Inflammatory macrophage treated with lipopolysaccharide for 4 hours (primary cell): ENCODE measurements at regions not wholly inside any gene's neighbourhood (a gene's known extent, or its start where the extent isn't known, plus 50 kb on each side); places are given as distances from the start of the nearest gene placed in this dataset.
"Not testable (repeated sequence)": the region's sequence is repeated elsewhere in the genome, so short reads cannot be mapped to it uniquely, and the experiment has no call there.

Experiments used
- DNase-seq: peaks from one replicate; pipeline ENCODE4 v3.0.0-alpha.2; 2020

GRCh38 chr20:30594112-30594511 is 663.4 kb upstream of the DEFB115 start:
- no peak for DNase-seq

- DNase-seq = no peak
Observed at GRCh38 chr20:30595698-30596097, 661.8 kb upstream of the DEFB115 start.

- DNase-seq = not testable (repeated sequence)
Observed at GRCh38 chr20:30597429-30597828, 660.0 kb upstream of the DEFB115 start.

GRCh38 chr20:30598460-30599230 is 658.8 kb upstream of the DEFB115 start:
- DNase-seq = no peak

- DNase-seq = no peak
Observed at GRCh38 chr20:30599990-30600389, 657.5 kb upstream of the DEFB115 start.

- DNase-seq = no peak
Observed at GRCh38 chr20:30601974-30602373, 655.5 kb upstream of the DEFB115 start.

- DNase-seq = no peak
Observed at GRCh38 chr20:30602424-30602823, 655.0 kb upstream of the DEFB115 start.

- no peak for DNase-seq
Observed at GRCh38 chr20:30606990-30607389, 650.5 kb upstream of the DEFB115 start.

- DNase-seq = no peak
Observed at GRCh38 chr20:30610029-30610693, 647.3 kb upstream of the DEFB115 start.

GRCh38 chr20:30610751-30611150 is 646.7 kb upstream of the DEFB115 start:
- DNase-seq = no peak

GRCh38 chr20:30611239-30611984 is 646.1 kb upstream of the DEFB115 start:
- no peak for DNase-seq

- no peak for DNase-seq
Observed at GRCh38 chr20:30612344-30612743, 645.1 kb upstream of the DEFB115 start.

GRCh38 chr20:30621346-30621745 is 636.1 kb upstream of the DEFB115 start:
- not testable (repeated sequence) for DNase-seq

- DNase-seq = not testable (repeated sequence)
Observed at GRCh38 chr20:30624310-30624709, 633.2 kb upstream of the DEFB115 start.

- DNase-seq = not testable (repeated sequence)
Observed at GRCh38 chr20:30629376-30629775, 628.1 kb upstream of the DEFB115 start.

- DNase-seq = no peak
Observed at GRCh38 chr20:30630761-30631160, 626.7 kb upstream of the DEFB115 start.

GRCh38 chr20:30631261-30631789 is 626.1 kb upstream of the DEFB115 start:
- not testable (repeated sequence) for DNase-seq

GRCh38 chr20:30632773-30633172 is 624.7 kb upstream of the DEFB115 start:
- not testable (repeated sequence) for DNase-seq

GRCh38 chr20:30641522-30641921 is 615.9 kb upstream of the DEFB115 start:
- DNase-seq = not testable (repeated sequence)

- not testable (repeated sequence) for DNase-seq
Observed at GRCh38 chr20:30660982-30661381, 596.5 kb upstream of the DEFB115 start.

GRCh38 chr20:30668418-30668817 is 589.0 kb upstream of the DEFB115 start:
- DNase-seq = not testable (repeated sequence)

GRCh38 chr20:30669330-30670029 is 588.0 kb upstream of the DEFB115 start:
- not testable (repeated sequence) for DNase-seq

- DNase-seq = not testable (repeated sequence)
Observed at GRCh38 chr20:30671120-30671519, 586.3 kb upstream of the DEFB115 start.
